ENCODE measurements at regions not wholly inside any gene's neighbourhood (a gene's known extent, or its start where the extent isn't known, plus 50 kb on each side); places are given as distances from the start of the nearest gene placed in this dataset.

- no peak for TF ChIP-seq RFXANK (CRISPR knock-in tag; IDR thresholded peaks at IDR 0.05)
- no peak for TF ChIP-seq NFYB (CRISPR knock-in tag; IDR thresholded peaks at IDR 0.05)
- no peak for TF ChIP-seq ZNF234 (CRISPR knock-in tag; conservative IDR thresholded peaks at IDR 0.05)
- no peak for TF ChIP-seq TEAD2 (CRISPR knock-in tag; IDR thresholded peaks at IDR 0.05)
- TF ChIP-seq GLMP (CRISPR knock-in tag; IDR thresholded peaks at IDR 0.05; ENCODE audit: borderline replicate concordance) = no peak
- TF ChIP-seq SIX1 (CRISPR knock-in tag; IDR thresholded peaks at IDR 0.05; ENCODE audit: borderline replicate concordance) = peak; percentile 98
- TF ChIP-seq LBX2 (CRISPR knock-in tag; IDR thresholded peaks at IDR 0.05; ENCODE audit: borderline replicate concordance) = no peak
- TF ChIP-seq GRHL1 (CRISPR knock-in tag; conservative IDR thresholded peaks at IDR 0.05) = no peak
- TF ChIP-seq ZMYM2 (CRISPR knock-in tag; IDR thresholded peaks at IDR 0.05) = 0 out of 2 replicates have a peak, but pooled peaks have one; percentile 35
- peak; percentile 46; the same call in 1 of the 2 replicates for TF ChIP-seq SALL1 (CRISPR knock-in tag; IDR thresholded peaks at IDR 0.05)
- TF ChIP-seq ZNF552 (CRISPR knock-in tag; IDR thresholded peaks at IDR 0.05; ENCODE audit: borderline replicate concordance) = no peak
- no peak for TF ChIP-seq TBP (CRISPR knock-in tag; IDR thresholded peaks at IDR 0.05)
- TF ChIP-seq IKZF4 (CRISPR knock-in tag; IDR thresholded peaks at IDR 0.05; ENCODE audit: borderline replicate concordance, low read depth, not compliant biosample characterization) = no peak
- no peak for TF ChIP-seq HCFC1 (IDR thresholded peaks at IDR 0.05; ENCODE audit: low read depth, low read length)
- no peak for TF ChIP-seq ZNF780A (CRISPR knock-in tag; IDR thresholded peaks at IDR 0.05)
- TF ChIP-seq ZNF143 (CRISPR knock-in tag; IDR thresholded peaks at IDR 0.05) = no peak
- no peak for TF ChIP-seq HNRNPLL (IDR thresholded peaks at IDR 0.05; ENCODE audit: low read depth, low read length, poor library complexity, severe bottlenecking)
- 0 out of 2 replicates have a peak, but pooled peaks have one; percentile 15 for TF ChIP-seq POGZ (CRISPR knock-in tag; IDR thresholded peaks at IDR 0.05)
- no peak for TF ChIP-seq ZNF879 (CRISPR knock-in tag; IDR thresholded peaks at IDR 0.05)
- TF ChIP-seq ZGPAT (CRISPR knock-in tag; IDR thresholded peaks at IDR 0.05) = peak; percentile 21; the same call in 1 of the 2 replicates
- no peak for TF ChIP-seq PHF20 (CRISPR knock-in tag; IDR thresholded peaks at IDR 0.05)
- no peak for TF ChIP-seq ZNF207 (IDR thresholded peaks at IDR 0.05; ENCODE audit: borderline replicate concordance)
- no peak for TF ChIP-seq ZSCAN22 (CRISPR knock-in tag; IDR thresholded peaks at IDR 0.05)
- TF ChIP-seq ELF1 (CRISPR knock-in tag; IDR thresholded peaks at IDR 0.05) = peak; percentile 38; the same call in 1 of the 2 replicates
- TF ChIP-seq HNRNPL (IDR thresholded peaks at IDR 0.05; ENCODE audit: low read depth, low read length) = no peak
- TF ChIP-seq GATAD2A (CRISPR knock-in tag; IDR thresholded peaks at IDR 0.05) = peak; percentile 82
- no peak for TF ChIP-seq ZNF468 (CRISPR knock-in tag; IDR thresholded peaks at IDR 0.05)
- TF ChIP-seq SMC3 (IDR thresholded peaks at IDR 0.05; ENCODE audit: low read length) = no peak
- TF ChIP-seq FOXO4 (CRISPR knock-in tag; conservative IDR thresholded peaks at IDR 0.05) = no peak
Measured at GRCh38 chr5:56476487-56476856, 243.3 kb upstream of the ANKRD55 start (continued).

All from HepG2 (cell line).